NCI-H2196 (cell line): ENCODE measurements at regions not wholly inside any gene's neighbourhood (a gene's known extent, or its start where the extent isn't known, plus 50 kb on each side); places are given as distances from the start of the nearest gene placed in this dataset.

Source experiments
- DNase-seq: peaks from one replicate; lab custom pipeline; 2025; ENCODE audit not compliant: unreplicated experiment; lab: John Stamatoyannopoulos, UW

DNA sequence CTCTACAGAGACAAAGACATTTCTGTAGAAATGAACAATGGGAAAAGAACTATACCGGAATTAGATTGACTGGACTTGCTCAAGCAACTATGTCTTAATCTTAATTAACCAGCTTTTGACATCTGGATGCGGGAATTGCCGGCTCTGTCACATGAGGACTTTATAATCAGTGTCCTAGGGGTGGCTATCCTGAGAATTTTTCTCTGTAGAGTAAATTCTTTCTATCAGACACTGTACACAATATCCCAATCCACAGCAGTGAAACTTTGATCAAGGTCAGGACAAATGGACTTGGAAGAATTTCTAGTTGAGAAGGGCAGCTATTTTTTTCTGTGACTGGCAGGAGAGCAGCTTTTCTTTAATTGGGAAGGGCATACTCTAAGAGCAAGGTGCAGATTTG, 322.1 kb downstream of the HRH4 start:
- no peak for DNase-seq

DNA sequence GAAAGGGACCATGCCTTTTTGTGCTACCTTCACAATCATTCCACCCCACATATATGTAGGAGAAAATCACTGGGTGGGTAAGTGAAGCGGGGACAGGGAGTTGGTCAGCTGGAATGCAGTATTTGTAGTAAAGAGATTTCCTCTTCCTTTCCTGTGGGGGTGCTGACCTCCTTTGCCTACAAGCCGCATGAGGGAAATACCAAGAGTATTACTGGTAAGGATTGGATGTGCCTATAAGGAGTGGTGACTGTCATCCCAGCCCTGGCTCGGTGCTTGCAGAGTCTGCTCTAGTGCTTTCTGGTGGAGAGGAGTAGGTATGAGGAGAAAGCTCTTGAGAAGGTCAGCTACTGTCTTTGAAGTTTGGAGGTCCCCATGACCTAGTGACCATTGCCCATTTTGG, 324.6 kb downstream of the HRH4 start:
- no peak for DNase-seq

DNA sequence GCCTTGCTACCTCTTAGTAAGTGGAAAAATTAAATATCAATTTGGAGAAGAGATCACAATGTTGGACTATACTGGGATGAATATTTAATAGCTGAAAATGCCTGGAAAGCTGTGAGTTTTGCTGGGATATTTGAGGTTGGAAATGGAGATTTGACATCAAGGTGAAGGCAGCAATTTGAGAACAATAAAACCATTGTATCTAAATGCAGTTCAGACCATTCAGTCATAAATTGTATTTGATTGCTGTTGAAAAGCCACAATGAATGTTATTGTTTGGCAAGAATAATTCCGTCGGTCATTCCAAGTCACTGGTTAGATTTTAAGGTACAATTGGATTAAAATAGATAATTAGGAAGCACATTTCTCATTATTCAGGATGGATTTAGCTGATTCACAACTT, 325.6 kb downstream of the HRH4 start:
- DNase-seq: no peak

DNA sequence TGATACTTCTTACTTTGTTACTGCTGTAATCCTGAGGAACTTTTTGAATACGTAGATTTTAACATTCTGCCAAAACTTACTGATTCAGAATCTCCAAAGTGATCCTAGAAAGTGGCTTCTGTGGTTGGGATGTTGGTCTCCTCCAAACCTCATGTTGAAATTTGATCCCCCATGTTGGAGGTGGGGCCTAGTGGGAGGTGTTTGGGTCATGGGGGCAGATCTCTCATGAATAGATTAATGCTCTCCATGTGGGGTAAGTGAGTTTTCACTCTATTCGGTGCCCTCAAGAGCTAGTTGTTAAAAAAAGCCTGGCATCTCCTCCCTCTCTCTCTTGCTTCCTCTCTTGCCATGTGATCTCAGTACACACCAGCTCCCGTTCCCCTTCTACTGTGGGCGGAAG, 329.9 kb downstream of the HRH4 start:
- DNase-seq: no peak

DNA sequence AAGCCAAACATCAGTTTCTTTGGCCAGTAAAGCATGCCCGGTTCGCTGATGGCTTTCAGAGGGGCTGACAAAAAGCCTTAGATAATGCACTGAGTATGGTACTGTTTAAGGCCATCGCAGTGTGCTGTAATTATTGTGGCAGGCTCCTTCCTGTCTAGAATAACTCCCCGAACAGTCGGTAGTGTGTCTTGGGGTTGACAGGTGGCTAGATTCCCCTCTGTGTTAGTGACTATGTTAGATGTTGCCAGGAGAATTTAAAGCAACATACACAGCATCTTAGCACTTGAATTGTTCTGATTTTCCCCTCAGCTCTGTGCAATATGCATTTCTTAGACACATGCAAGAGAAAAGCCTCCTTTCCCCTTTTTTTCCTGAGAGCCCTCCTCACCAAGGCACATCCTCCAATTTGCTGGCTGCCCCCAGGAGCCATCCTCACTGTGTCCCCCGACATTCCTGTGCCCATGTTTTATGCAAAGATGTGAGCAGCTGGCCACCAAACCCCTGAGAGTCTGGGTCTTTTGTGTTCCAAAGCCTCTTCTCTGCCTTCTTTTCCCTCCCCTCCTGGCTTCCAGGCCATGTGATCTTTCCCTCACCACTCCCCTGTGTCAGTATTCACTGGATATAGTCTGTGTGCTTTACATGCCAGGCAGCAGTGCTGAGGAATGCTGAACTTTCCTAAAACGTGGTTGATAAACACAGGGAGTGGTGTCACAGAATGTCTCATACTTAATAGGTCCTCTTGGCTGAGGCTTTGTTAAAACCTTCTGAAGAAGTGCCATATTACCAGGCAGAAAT, 331.5 kb downstream of the HRH4 start:
- DNase-seq: no peak

DNA sequence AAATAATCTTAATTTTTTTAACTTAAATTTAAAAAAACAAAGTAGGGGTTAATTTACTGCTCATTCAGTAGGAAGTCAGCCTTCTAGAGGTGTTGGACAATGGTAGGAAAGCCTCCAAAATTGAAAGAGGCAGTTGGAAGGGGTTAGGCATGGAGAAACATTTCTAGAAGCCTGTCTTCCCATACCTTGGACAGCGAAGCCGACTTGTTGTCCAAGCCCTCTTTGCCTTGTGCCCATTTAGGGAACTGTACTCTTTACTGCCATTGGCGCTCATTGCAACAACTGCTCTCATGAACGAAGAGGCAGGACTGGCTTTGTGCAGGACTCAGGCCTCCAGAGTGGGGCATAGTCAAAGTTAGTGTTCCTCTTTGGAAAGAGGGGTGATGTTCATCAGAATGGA, 333.3 kb downstream of the HRH4 start:
- DNase-seq: no peak

DNA sequence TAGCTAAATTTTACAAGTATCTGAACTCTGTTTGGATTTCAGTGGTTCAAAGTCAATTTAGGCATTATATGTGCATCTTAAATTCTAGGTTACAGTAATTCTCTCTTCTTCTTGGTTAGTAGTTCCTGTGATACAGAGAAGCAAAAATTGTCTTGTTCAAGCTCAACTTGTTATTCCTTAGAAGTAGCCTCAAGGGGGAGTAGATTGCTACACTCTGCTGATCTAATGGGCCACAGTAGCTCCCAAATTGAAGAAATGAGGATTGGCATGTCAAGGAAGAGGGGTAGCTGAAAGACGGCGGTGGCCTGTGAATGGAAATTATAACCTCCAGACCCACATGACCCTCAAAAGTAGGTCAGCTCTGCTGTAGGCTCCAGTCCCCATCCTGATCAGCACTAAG, 334.7 kb downstream of the HRH4 start:
- no peak for DNase-seq

DNA sequence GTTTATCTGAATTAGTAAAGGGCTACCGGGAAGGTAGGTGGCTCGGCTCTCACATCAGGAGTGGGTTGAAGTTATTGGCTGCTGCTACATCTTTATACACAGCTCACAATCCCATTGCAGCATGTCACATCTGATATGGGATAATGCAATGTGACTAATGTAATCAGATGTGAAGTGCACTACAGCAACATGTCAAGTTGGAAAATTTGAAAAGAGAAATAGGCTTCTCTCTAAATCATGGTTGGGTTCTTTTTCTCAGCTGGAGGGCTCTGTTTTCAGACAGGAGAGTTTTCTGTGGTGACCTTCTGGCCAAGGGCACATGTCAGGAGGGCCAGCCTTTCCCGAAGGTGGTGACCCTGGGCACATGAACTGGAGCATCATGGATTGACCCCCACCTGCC, 337.5 kb downstream of the HRH4 start:
- no peak for DNase-seq

DNA sequence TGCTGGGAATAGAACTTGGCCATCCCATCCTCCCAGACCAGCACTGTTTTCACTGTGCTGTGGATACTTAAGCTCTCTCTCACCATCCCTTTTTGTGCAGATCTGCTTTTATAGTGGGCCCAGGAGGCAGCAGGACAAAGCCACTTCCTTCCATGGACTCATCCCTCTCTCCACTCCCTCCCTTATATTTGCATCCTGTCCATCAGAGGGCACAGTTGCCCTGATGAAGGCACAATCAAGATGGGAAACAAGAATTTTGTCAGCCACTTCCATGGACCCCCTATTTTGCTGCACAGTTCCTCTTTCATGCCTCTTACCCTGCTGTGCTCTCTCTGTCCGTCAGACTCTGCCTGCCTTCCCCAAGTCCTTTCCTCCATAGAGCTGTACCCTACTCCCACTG, 338.7 kb downstream of the HRH4 start:
- no peak for DNase-seq

DNA sequence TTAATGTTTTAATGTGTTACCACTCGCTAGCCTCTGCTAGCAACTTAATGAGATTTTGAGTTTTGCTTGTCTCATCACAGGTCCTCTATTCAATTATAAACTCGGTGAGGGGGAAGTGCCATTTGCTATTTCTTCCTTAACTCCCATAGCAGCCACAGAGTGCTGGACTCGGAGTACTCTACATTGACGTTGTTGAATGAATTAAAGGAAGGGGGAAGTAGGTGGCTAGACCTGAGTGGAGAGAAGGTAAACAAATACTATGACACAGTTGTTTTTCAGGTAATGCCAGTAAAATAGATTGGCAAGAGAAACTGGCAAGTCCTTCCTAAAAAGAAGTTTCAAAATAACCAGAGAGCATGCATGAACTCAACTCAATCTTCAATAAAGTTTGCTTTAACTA, 339.3 kb downstream of the HRH4 start:
- DNase-seq: no peak

DNA sequence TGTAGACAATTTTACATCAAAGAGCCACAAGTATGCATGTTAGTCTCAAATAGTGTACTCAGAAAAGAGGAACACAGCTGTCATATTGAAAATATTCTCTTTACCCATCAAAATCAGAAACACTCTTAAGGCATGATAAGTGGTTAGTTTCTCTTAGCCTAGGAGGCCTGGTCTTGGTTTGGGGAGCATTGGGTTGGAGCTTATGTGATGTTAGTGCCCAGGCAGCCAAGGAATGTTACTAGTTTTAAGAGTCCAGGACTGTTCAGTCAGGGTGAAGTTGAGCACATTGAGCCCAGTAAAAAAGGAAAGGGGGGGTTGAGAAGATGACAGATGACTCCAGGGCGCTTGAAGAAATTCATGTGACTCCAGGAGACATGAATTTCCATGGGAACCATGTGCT, 340.6 kb downstream of the HRH4 start:
- DNase-seq: no peak

DNA sequence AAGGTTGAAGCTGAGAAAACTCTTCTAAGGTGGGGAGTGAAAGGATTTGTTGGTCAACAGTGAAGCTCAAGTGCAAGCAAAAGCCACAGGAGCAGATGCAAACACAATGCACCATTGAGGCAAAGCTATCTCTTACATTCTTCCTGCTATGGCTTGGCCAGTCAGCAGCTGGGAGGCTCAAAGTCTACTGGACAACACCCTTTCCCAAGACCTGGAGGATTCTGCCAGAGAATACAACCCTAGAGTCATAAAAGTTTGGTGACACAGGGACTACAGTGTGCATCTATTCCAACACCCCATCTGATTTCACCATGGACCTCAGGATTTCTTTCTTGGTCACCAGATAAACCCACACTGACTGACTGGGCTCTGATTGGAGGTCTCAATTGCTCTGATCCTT, 342.0 kb downstream of the HRH4 start:
- no peak for DNase-seq

DNA sequence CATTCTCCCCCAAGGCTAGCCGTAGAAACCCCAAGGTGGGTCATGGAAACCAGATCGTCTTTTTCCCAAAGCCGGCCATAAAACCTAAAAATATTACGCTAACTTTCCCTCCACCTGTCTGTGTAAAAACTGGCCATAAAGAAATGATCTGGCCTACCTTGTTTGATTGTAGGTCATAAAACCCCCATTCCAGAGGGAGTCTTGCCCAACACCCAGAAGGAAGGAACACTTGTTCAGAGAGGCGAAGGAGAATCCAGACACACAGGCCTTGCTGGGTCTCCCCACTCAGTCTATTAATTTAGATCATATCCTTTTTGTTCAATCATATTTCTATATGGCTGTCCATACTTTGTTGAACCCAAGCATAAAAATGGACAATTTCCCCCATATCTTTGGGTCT, 344.7 kb downstream of the HRH4 start:
- DNase-seq: no peak

DNA sequence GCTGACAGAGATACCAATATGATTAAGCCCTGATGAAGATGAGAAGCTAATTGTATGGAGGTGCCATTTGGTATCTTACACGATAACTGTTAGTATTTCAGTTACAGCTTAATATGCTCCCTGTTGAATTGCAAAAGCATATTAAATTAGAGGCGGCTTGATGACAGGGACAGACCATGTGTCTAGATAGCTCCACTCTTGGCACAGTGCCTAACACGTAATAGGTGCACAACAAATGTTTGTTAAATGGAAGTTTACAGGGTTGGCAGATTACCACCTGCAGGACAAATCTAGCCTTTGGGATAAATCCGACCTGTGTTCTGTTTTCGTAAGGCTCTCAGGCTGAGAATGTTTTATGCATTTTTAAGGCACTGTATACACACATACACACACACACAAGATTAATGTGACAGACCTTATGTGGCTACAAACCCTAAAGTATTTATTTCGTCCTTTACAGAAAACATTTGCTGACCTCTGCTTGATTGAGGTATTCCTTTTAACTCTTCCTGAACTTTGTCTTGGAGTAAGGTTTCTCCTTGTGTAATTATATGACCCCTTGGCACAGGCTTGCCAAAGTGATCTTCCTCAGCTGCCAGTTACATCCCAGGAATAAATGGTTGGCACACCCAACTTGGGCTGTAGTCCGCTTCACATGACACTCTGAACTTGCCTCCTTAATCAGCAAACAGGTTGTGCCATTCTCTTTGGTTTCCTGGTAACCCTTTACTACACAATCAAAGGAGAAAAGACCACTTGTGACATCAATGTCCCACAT, 348.9 kb downstream of the HRH4 start:
- no peak for DNase-seq

DNA sequence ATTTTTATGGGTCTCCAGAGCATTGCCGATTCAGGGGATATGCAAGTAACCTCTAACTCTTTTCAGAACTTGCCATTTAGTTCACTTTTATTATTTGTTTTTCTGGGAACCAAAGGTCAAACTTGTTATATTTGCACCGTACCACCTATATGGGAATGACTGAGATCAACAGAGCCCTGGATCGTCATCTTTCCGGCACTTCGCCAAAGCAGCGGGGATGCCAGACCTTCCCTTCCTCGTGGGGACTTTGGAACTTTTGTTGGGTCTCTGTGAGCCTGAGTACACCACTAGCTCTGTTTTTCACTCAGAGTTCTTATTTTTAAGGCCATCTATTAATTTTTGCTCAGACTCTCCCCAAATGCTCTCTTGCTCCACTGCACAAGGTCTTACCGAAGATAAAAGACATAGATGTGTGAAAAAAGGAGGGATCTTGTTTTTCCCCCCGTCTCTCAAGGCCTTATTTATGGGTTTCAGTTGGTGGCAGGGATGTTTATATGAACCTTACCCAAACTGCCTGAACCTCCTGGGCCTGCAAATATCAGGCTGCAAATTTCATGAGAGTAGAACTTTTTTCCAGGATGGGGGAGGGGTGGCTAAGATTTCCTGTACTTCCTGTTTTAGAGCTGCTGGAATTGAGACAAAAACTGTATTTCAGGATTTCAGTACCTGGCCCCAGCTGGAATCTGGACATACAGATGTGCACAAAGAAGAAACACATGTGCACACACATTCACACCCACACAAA, 350.3 kb downstream of the HRH4 start:
- DNase-seq: no peak

DNA sequence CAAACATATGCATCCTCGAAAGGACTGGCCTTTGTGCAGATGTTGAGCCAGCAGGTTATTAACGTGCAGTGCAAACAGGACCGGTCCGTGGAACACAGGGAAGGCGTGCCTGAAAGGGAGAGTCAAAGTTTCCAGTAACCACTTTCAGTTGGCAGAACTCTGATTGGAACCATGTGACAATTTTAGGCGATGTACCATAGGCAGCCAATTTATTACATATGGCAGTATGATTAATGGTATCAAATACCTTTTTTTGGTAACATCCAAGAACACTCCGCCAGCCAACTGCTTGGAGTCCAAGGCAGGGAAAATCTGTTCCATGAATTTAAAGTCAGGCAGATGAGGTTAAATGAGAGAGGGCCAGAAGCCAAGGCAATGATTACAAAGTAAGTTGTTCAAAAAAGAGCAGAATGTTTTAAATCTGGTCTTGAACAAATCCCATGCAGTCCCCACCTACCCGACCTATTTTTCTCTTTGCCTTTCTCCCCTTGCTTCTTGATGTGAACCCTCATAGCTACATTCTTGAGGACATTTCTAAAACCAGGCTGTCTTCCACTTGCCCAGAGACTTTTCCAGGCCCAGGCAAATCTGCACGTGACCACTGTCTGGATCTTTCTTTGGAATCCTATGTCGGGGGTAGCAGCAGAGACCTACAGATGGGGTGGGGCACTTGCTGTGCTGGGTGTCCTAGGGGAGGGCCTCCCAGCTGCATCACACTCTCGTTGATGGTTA, 351.7 kb downstream of the HRH4 start:
- no peak for DNase-seq

DNA sequence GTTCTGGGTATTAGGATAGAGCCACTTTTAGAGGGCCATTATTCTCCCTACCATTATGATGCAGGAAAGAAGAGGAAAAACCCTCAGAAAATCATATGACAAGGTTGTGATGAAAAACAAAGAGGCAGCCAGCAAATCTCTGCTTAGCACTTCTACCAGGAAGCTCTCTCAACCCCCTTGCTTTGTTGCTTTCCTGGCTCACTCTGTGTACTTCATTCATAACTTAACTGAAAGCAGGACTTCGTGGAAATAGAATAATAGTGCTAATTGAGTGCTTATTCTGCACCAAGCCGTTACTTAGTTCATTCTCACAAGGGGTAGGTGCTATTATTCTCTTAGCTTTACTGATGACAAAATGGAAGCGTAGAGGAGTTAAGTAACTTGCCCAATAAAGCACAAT, 354.1 kb downstream of the HRH4 start:
- no peak for DNase-seq

DNA sequence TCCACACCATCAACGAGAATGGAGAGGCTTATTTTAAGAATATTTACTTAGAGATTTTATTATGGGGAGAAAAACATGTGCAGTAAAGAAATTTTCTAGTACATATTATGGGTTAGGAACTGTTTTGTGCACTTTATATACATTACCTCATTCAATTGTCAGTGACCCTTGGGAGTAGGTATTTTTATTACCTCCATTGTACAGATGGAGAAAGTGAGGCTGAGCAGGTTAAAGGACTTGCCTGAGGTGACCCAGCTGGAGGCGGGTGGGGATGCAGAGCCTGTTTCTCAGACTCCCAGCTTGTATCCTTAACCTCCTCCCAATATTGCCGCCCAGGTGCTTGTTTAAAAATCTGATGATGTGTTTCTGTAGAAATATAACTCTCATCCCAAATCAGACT, 356.7 kb downstream of the HRH4 start:
- DNase-seq: no peak

DNA sequence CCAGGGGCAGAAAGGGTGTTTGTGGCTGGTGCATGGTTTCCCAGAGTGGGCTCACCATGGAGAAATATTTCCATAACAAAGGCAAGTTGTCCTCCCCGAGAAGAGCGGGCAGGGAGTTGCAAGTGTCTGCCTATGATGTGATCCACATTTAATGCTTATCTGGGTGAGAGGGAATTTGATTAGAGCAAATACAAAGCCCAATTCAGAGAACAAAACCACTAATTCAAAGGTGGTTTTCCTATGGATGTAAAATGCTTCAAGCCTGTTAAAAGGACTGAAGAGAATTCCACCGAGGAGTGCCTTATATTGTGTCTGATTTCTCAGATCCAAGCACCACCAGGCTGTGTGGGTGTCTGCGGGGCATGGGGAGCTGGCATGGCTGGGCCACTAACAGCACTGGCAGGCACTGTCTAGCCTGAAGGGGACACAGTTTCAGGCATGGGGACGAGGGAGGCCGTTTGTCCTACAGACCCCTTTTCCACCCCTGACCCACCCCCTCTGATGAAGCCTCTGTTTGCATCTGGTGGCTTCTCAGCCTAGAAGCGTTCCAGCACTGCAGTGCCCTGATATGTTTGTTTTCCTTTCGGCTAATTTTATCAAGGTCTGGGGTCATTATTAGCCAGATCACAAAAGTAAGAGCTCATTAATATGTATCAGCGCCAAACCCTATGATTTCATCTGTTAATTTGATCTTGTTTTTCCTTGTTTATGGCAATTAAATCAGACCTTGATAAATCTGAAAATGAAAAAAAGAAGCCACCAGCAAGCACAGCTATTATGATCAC, 357.3 kb downstream of the HRH4 start:
- no peak for DNase-seq

DNA sequence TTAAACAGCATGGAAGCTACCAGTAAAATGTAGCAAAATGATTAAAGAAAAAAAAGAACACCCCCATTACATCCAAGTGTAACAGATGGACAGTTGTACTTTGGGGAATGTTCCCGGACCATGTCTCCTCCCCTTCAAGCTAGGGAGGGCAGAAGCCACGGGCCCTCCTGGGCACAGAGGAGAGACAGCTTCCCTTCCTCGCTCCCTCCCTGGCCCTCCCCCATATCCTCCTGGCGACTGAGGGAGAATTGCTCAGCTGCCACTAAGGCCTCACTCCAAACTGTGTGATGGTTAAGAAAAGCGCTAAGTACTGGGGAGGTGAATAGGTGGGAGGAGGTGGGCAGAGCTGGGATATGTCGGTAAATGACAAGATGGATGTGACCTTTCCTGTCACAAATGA, 358.0 kb downstream of the HRH4 start:
- DNase-seq: no peak
